SK-N-MC (cell line): ENCODE measurements at regions not wholly inside any gene's neighbourhood (a gene's known extent, or its start where the extent isn't known, plus 50 kb on each side); places are given as distances from the start of the nearest gene placed in this dataset.
"Not testable (repeated sequence)": the region's sequence is repeated elsewhere in the genome, so short reads cannot be mapped to it uniquely, and the experiment has no call there.

Experiments
- FOXP2 ChIP-seq: optimal IDR thresholded peaks from 2 replicates; pipeline ENCODE3; 2011; ENCODE audit warnings: mild to moderate bottlenecking, moderate library complexity; ENCODE audit not compliant: insufficient read depth; ENCODE audit errors: extremely low read length, control extremely low read depth
- POLR2AphosphoS5 ChIP-seq: IDR thresholded peaks from 2 replicates; pipeline ENCODE4 v1.6.1; 2012; ENCODE audit warnings: mild to moderate bottlenecking, low read depth, low read length, borderline replicate concordance

GRCh38 chr1:121082995-121083394, 101.1 kb downstream of the FAM72B start:
- TF ChIP-seq POLR2AphosphoS5, FOXP2: not testable (repeated sequence)
